ENCODE measurements at regions not wholly inside any gene's neighbourhood (a gene's known extent, or its start where the extent isn't known, plus 50 kb on each side); places are given as distances from the start of the nearest gene placed in this dataset.
A peak's percentile ranks its signal among the peaks of the same experiment; 100 is the strongest.

- DNase-seq (ENCODE audit: low read depth in 3 of 3), result no peak
Measured at GRCh38 chrX:131778269-131779218, 234.7 kb downstream of the OR13H1 start.

GRCh38 chrX:131779306-131779705 lies 235.4 kb downstream of the OR13H1 start:
- no peak for DNase-seq (ENCODE audit: low read depth in 3 of 3)

GRCh38 chrX:131779741-131780140 lies 235.9 kb downstream of the OR13H1 start:
- no peak for DNase-seq (ENCODE audit: low read depth in 3 of 3)

GRCh38 chrX:131782646-131783045 lies 238.8 kb downstream of the OR13H1 start:
- DNase-seq (ENCODE audit: low read depth in 3 of 3), result no peak

GRCh38 chrX:131783555-131784308 lies 239.4 kb upstream of the STK26 start:
- DNase-seq (ENCODE audit: low read depth in 3 of 3), result no peak

- no peak for DNase-seq (ENCODE audit: low read depth in 3 of 3)
Measured at GRCh38 chrX:131789664-131790063, 233.4 kb upstream of the STK26 start.

- DNase-seq (ENCODE audit: low read depth in 3 of 3), result no peak
Measured at GRCh38 chrX:131791608-131792355, 231.3 kb upstream of the STK26 start.

- DNase-seq (ENCODE audit: low read depth in 3 of 3), result no peak
Measured at GRCh38 chrX:131792356-131792749, 230.7 kb upstream of the STK26 start.

GRCh38 chrX:131792789-131793462 lies 230.2 kb upstream of the STK26 start:
- no peak for DNase-seq (ENCODE audit: low read depth in 3 of 3)

GRCh38 chrX:131795442-131796229 lies 227.5 kb upstream of the STK26 start:
- DNase-seq (ENCODE audit: low read depth in 3 of 3), result no peak

- no peak for DNase-seq (ENCODE audit: low read depth in 3 of 3)
Measured at GRCh38 chrX:131801066-131801465, 222.0 kb upstream of the STK26 start.

GRCh38 chrX:131801911-131802310 lies 221.2 kb upstream of the STK26 start:
- DNase-seq (ENCODE audit: low read depth in 3 of 3), result no peak

GRCh38 chrX:131802836-131803626 lies 220.1 kb upstream of the STK26 start:
- DNase-seq (ENCODE audit: low read depth in 3 of 3), result no peak

- DNase-seq (ENCODE audit: low read depth in 3 of 3), result peak in 2 of 3 experiments; percentile 45 to 56
Measured at GRCh38 chrX:131812847-131813825, 210.0 kb upstream of the STK26 start.

- peak in 1 of 3 experiments; percentile 65 for DNase-seq (ENCODE audit: low read depth in 3 of 3)
Measured at GRCh38 chrX:131816551-131817136, 206.5 kb upstream of the STK26 start.

- no peak for DNase-seq (ENCODE audit: low read depth in 3 of 3)
Measured at GRCh38 chrX:131818297-131818936, 204.7 kb upstream of the STK26 start.

GRCh38 chrX:131821945-131822622 lies 201.0 kb upstream of the STK26 start:
- DNase-seq (ENCODE audit: low read depth in 3 of 3), result no peak
